ENCODE measurements at regions not wholly inside any gene's neighbourhood (a gene's known extent, or its start where the extent isn't known, plus 50 kb on each side); places are given as distances from the start of the nearest gene placed in this dataset.

- TF ChIP-seq, protein P1, sequence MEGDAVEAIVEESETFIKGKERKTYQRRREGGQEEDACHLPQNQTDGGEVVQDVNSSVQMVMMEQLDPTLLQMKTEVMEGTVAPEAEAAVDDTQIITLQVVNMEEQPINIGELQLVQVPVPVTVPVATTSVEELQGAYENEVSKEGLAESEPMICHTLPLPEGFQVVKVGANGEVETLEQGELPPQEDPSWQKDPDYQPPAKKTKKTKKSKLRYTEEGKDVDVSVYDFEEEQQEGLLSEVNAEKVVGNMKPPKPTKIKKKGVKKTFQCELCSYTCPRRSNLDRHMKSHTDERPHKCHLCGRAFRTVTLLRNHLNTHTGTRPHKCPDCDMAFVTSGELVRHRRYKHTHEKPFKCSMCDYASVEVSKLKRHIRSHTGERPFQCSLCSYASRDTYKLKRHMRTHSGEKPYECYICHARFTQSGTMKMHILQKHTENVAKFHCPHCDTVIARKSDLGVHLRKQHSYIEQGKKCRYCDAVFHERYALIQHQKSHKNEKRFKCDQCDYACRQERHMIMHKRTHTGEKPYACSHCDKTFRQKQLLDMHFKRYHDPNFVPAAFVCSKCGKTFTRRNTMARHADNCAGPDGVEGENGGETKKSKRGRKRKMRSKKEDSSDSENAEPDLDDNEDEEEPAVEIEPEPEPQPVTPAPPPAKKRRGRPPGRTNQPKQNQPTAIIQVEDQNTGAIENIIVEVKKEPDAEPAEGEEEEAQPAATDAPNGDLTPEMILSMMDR (IDR thresholded peaks at IDR 0.05; ENCODE audit: insufficient read depth, low read depth, low read length): peak; percentile 28
- no peak for TF ChIP-seq EZH2 (IDR thresholded peaks at IDR 0.05; ENCODE audit: insufficient read depth, low read length)
Measured at GRCh38 chr9:88722753-88723152, 187.8 kb downstream of the NXNL2 start.

Measured in astrocyte (in vitro differentiated cells and primary cell).